22Rv1 (cell line): ENCODE measurements at regions not wholly inside any gene's neighbourhood (a gene's known extent, or its start where the extent isn't known, plus 50 kb on each side); places are given as distances from the start of the nearest gene placed in this dataset.

Source experiments
- H3K27ac ChIP-seq: fragments of 450-650 bp; 2 replicates; pipeline ENCODE4 v1.5.1; 2017
- ZFX ChIP-seq: fragments of 450-650 bp; IDR thresholded peaks from 2 replicates; pipeline ENCODE4 v1.6.1; 2017; ENCODE audit warnings: antibody characterized with exemption, borderline replicate concordance
- TF ChIP-seq, protein P1 (sequence below): fragments of 450-650 bp; IDR thresholded peaks from 2 replicates; pipeline ENCODE4 v1.5.1; 2017; ENCODE audit warnings: mild to moderate bottlenecking

GRCh38 chr14:54312166-54312801 lies 84.5 kb upstream of the CDKN3 start:
- no peak overlapping the region for H3K27ac ChIP-seq
- no peak for TF ChIP-seq ZFX
- TF ChIP-seq, protein P1, sequence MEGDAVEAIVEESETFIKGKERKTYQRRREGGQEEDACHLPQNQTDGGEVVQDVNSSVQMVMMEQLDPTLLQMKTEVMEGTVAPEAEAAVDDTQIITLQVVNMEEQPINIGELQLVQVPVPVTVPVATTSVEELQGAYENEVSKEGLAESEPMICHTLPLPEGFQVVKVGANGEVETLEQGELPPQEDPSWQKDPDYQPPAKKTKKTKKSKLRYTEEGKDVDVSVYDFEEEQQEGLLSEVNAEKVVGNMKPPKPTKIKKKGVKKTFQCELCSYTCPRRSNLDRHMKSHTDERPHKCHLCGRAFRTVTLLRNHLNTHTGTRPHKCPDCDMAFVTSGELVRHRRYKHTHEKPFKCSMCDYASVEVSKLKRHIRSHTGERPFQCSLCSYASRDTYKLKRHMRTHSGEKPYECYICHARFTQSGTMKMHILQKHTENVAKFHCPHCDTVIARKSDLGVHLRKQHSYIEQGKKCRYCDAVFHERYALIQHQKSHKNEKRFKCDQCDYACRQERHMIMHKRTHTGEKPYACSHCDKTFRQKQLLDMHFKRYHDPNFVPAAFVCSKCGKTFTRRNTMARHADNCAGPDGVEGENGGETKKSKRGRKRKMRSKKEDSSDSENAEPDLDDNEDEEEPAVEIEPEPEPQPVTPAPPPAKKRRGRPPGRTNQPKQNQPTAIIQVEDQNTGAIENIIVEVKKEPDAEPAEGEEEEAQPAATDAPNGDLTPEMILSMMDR = no peak

DNA sequence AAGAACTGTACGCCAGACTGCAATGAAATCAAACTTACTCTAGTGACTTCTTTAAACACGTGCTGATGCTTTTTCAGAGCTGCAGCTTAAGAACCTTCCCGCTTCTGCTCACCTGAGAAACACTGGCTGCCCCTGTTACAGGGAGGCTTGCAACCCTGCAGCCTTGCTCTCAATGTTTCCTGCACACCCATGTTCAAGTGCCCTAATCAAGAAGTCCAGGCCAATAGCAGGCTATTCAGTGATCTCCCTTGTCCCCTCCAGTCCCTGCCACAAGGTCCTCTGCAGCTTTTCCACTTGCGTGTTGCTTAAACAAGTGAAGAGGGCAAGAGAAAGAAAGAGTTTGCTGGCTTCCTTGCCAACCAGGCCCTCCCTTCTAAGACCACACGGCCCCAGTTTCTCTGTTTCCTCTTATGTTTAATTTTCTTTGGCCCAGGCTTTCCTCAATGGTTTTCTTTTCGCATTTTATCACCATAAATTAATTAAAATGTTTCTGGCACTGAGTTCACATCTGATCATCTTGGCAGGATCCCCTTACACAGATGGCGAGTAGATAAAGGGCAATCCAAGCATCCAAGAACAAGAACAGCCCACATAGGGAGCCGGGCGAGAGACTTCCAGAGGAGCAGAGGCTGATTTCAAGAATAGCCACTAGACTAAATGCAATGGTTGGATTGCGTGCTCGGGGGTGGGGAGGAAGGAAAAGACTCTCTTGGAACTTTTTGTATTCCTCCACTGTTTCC lies 82.3 kb upstream of the CDKN3 start:
- TF ChIP-seq, protein P1 = no peak
- H3K27ac ChIP-seq = no peak overlapping the region

DNA sequence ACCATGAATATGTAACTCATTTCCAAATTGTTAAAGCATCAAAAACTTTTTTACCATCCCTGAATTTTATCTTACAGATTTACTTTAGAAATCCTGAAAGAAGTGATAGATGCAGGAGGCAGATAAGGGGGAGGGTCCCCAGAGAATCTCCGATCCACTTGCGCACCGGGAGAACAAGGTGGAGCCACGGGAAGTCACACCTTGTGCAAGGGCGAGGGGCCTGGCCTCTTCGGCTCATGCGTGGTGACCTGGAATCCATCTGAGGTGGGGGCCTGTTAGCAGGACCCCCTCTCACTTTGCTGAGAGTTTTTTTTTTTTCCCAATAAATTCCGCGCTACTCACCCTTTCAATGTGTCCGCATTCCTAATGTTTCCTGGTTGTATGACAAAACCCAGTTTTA lies 80.2 kb upstream of the CDKN3 start:
- no peak overlapping the region for H3K27ac ChIP-seq
- TF ChIP-seq, protein P1 = no peak
- no peak for TF ChIP-seq ZFX

DNA sequence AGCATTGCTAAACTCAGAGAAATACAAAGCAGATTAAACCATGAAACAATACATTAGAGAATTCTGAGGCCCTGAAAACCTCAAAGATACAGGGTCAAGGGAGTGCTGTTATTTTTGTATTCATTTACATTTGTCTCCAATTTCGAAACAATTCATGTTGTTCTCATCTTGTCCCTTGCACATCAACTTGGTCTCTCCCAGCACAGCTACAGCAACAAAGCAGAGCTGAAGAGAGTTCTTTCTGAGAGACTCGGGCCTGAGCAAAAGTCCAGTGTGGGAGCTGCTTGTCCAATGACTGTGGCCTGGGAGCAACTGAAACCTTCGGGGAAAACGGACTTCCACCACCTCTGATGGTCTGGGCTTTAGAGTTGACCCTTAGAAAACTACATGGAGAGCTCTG lies 79.4 kb upstream of the CDKN3 start:
- TF ChIP-seq, protein P1 = no peak
- TF ChIP-seq ZFX = no peak
- no peak overlapping the region for H3K27ac ChIP-seq

DNA sequence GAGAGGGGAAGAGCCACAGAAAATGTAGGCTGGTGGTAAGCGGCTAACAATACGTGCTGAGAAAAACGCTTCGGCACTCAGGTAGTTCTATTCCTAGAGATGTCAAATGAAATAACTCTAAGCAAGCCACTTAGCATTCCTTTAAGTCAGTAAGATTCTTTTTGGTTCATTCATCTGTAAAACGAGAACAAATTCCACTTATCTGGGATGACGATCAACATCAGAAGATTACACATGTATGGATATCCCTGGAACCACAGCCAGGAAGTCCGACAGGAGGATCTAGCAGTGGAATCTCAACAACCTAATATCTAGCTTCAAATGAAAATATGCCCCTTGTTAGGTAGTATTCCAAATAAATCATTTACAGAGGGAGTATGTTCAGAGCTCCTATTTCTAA lies 74.6 kb upstream of the CDKN3 start:
- no peak overlapping the region for H3K27ac ChIP-seq
- TF ChIP-seq, protein P1 = no peak
- no peak for TF ChIP-seq ZFX

- no peak overlapping the region for H3K27ac ChIP-seq
- TF ChIP-seq, protein P1 = no peak
- no peak for TF ChIP-seq ZFX
Measured at GRCh38 chr14:54322701-54323337, 74.0 kb upstream of the CDKN3 start.

DNA sequence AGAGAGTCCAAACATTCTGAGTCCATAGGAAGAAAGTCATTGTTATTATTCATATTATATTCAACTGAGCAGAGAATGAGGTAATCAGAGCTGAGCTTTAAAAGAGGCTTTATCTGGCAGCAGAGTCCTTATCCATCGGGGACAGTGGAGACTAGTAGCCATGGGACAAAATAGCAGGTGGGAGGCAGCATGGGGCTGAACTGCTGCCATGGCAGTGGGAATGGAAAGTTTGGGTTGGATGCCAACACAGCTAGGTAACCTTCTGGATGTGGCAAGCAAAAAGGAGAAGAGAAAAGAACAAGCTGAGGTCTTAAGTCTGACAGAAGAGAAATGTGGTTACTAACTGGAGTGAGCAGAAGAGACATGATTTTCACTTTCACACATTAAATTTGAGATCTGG lies 71.0 kb upstream of the CDKN3 start:
- no peak overlapping the region for H3K27ac ChIP-seq
- no peak for TF ChIP-seq ZFX
- TF ChIP-seq, protein P1 = no peak
